Renal cortex interstitium (tissue), 11 donors: ENCODE measurements at regions not wholly inside any gene's neighbourhood (a gene's known extent, or its start where the extent isn't known, plus 50 kb on each side); places are given as distances from the start of the nearest gene placed in this dataset.

Source experiments
- DNase-seq, 11 donors: peaks; one replicate each; pipeline ENCODE4 v3.0.0-alpha.2; 2013; ENCODE audit warnings: low read depth in 9 of 11, low spot score in 4 of 11; ENCODE audit errors: extremely low read depth in 1 of 11

DNA sequence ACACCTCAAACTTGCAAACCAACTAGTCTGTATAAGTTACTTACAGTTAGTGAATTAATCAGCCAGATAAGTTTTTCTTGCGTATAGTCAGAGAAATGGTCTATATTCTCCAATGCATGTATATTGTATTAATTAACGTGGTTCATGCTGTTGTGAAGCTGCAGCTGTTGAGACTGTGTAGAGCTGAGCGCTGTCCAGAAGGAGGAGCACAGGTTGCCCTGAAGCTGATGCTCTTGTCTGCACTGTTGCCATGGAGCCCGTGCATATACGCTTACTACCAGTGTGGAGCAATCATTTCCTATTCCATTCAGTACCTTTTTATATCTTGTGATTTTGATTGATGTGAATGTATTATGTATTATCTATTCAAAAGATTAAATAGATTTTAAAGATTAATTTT, 74.3 kb upstream of the ARID2 start:
- DNase-seq: peak in 1 of 11 donors; percentile 4

GRCh38 chr12:45655743-45656142, 73.8 kb upstream of the ARID2 start:
- no peak for DNase-seq

DNA sequence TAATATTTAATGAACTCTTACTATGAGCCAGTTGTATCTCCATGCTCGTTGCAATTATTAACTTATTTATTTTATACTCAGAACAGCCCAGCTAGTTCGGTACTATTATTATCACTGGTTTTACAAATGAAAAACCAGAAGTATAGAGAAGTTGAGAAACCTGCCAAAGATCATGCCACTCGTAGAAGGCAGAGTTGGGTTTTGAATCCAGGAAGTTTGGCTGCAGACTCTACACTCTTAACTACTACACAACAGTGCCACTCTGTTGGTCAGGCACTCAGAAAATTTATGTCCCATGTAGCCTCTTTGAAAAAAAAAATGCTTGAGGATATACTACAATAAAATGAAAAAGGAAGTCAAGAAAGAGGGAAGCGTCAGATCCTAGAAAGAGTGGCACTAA, 71.5 kb upstream of the ARID2 start:
- DNase-seq: no peak

DNA sequence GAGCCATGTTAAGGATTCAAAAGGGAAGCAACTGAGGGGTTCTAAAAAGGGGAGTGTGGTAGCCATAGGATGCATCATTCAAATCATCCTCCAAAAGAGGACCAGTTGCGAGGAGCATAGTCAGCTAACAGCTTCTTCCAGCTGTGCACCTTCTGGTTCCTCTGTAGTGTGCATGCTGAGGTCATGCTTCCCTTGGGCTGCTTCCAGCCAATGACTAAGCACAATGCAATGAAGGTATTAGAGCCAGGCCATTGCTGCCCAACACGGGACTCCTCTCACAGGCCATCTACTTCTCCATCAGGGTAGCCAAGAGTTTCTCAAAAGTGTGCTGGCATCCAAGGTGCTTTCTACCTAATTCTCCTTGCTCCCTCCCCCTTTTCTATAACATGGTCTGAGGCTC, 69.2 kb upstream of the ARID2 start:
- DNase-seq: no peak

GRCh38 chr12:45663455-45663854, 66.1 kb upstream of the ARID2 start:
- DNase-seq: no peak

DNA sequence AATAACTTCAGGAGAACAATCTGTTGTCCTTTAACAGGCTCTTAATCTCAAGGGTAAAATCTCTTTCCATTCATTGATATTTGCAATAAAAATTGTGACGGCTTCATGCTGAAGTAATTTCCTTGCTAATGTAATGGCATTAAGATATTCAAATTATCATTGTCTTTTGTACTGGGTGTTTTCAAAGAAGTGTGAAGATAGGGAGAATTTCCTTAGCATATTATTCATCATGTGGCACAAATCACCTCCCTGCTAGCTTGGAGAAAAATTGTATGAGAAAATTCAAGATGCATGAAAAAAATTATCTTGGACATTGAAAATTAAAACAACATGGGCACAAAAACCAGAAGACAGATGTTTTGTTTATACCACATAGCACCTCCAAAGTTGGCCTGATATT, 63.6 kb upstream of the ARID2 start:
- DNase-seq: no peak

- DNase-seq: no peak
Measured at GRCh38 chr12:45666396-45666795, 63.1 kb upstream of the ARID2 start.

- DNase-seq: no peak
Measured at GRCh38 chr12:45666816-45667215, 62.7 kb upstream of the ARID2 start.

- DNase-seq: no peak
Measured at GRCh38 chr12:45667761-45668160, 61.7 kb upstream of the ARID2 start.

DNA sequence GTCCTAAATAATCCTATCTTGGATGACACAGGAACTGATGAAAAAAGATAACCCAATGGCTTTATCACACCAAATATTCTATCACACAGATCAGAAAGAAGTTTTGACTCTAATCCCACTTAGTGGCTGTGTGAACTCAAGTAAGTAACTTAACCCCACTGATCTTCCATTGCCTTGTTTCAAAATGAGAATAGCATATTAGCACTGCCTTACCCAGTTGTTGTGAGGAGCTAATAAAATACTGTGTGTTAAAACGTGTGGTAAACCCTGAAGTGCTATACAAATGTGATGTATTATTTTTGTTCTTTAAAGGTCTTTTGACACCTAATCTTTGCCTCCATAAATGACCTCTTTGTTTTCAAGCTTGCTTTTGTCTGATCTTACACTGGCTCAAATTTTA, 60.9 kb upstream of the ARID2 start:
- DNase-seq: no peak

DNA sequence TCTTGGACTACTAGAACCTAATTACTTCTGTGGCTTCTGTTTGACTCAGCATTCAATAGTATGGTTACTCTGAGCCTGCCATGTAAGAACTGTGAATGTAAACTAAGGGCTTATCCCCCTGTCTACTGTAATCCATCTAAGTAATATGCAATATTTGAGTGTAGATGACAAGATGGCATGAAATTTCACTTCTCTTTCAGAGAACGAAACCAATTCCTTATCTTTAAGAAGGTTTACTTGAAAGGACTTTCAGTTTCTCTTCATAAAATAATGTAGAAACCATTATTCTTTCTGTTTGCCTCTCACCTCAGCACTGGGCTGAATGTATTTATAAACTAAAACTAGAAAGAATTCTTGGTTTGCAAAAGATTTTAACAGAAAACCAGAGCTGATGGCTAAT, 60.4 kb upstream of the ARID2 start:
- no peak for DNase-seq

DNA sequence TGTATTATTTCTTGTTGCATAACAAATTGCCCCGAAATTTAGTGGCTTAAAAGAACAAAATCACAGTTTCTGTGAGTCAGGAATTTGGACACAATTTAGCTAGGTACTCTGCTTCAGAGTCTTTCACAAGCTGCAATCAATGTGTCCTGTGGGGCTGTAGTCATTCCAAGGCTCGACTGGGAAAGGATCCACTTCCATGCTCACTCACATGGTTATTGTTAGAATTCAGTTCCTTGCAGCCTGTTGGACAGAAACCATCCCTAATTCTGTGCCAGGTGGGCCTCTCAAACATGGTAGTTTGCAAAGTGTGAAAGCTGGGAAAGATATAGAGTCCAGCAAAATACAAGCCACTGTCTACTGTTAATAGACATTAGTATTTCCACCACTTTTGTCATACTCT, 59.7 kb upstream of the ARID2 start:
- DNase-seq: no peak

DNA sequence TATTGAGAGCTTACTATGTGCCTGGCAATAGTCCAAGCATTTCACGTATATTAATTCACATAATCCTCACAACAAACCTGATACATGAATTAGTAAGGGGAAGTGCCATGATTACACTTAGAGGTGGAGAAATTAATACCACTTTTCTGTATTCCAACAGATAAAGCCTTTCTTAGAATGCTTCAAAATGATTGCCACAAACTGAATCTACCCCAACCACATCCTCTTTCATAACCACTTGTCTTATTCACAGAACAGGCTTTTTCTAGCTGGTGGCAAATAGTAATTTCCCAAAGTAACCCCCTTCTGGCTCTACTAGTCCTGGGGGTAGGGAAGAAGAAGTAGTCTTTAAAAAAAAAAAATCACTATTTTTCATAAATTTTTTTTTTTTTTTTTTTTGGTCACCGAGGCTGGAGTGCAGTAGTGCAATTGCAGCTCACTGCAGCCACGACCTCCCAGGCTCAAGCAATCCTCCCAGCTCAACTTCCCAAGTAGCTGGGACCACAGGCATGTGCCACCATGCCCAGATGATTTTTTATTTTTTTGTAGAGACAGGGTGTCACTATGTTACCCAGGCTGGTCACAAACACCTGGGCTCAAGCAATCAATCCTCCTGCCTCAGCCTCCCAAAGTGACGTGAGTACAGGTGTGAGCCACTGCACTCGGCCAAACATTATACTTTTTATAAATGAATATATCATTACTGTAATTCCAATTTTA, 59.0 kb upstream of the ARID2 start:
- DNase-seq: no peak

DNA sequence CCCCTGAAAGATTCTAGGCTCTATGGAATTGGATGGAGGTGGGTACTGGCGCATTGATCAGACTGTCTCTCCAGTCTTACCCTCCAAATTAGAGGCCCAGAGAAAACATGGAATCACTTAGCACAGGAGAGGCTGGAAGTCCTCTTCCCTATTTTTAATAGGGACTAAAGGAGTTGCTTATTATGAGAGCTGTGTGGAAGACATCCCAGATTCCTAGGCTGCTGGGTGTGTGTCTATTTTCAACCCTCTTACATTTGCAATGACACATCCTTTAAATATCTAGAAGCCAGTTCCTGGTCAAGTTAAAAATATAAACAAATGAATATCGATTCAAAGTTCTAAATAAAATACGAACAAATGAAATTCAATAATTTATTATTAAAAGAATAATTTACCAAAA, 58.3 kb upstream of the ARID2 start:
- no peak for DNase-seq

GRCh38 chr12:45674181-45674977, 55.1 kb upstream of the ARID2 start:
- no peak for DNase-seq

GRCh38 chr12:45675534-45675933, 54.0 kb upstream of the ARID2 start:
- DNase-seq: no peak
